HG03521 (cell line): ENCODE measurements at regions not wholly inside any gene's neighbourhood (a gene's known extent, or its start where the extent isn't known, plus 50 kb on each side); places are given as distances from the start of the nearest gene placed in this dataset.

Experiments
- ATAC-seq: cut with Tn5 transposase; IDR thresholded peaks from one replicate; pipeline ENCODE4 v1.9.1; 2021; ENCODE audit warnings: mild to moderate bottlenecking, moderate library complexity; ENCODE audit not compliant: unreplicated experiment

DNA sequence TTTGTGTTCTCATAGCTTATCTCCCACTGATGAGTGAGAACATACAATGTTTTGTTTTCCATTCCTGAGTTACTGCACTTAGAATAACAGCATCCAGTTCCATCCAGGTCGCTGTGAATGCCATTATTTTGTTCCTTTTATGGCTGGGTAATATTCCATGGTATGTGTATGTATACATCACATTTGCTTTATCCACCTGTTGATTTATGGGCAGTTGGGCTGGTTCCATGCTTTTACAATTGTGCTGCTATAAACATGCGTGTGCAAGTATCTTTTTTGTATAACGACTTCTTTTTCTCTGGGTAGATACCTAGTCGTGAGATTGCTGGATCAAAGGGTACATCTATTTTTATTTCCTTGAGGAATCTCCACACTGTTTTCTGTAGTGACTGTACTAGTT, 74.8 kb downstream of the ZNF280B start:
- ATAC-seq: no peak
